GM18499 (cell line): ENCODE measurements at regions not wholly inside any gene's neighbourhood (a gene's known extent, or its start where the extent isn't known, plus 50 kb on each side); places are given as distances from the start of the nearest gene placed in this dataset.
"Not testable (repeated sequence)": the region's sequence is repeated elsewhere in the genome, so short reads cannot be mapped to it uniquely, and the experiment has no call there.

Experiments
- ATAC-seq: cut with Tn5 transposase; IDR thresholded peaks from one replicate; pipeline ENCODE4 v1.9.1; 2021; ENCODE audit warnings: moderate number of reproducible peaks; ENCODE audit not compliant: insufficient read depth, unreplicated experiment

- no peak for ATAC-seq
Observed at GRCh38 chr3:72042397-72043203, 257.7 kb upstream of the PROK2 start.

GRCh38 chr3:72041511-72041910 is 256.6 kb upstream of the PROK2 start:
- ATAC-seq: no peak

GRCh38 chr3:72041076-72041475 is 256.1 kb upstream of the PROK2 start:
- no peak for ATAC-seq

GRCh38 chr3:72039677-72040076 is 254.7 kb upstream of the PROK2 start:
- no peak for ATAC-seq

- no peak for ATAC-seq
Observed at GRCh38 chr3:72036899-72037298, 252.0 kb upstream of the PROK2 start.

- no peak for ATAC-seq
Observed at GRCh38 chr3:72035606-72036005, 250.7 kb upstream of the PROK2 start.

GRCh38 chr3:72034986-72035385 is 250.0 kb upstream of the PROK2 start:
- ATAC-seq: no peak

- no peak for ATAC-seq
Observed at GRCh38 chr3:72033666-72034428, 248.9 kb upstream of the PROK2 start.

GRCh38 chr3:72032441-72033135 is 247.6 kb upstream of the PROK2 start:
- no peak for ATAC-seq

- no peak for ATAC-seq
Observed at GRCh38 chr3:72031581-72031980, 246.6 kb upstream of the PROK2 start.

GRCh38 chr3:72030296-72030695 is 245.3 kb upstream of the PROK2 start:
- ATAC-seq: not testable (repeated sequence)

GRCh38 chr3:72028726-72029125 is 243.8 kb upstream of the PROK2 start:
- ATAC-seq: not testable (repeated sequence)

GRCh38 chr3:72028307-72028706 is 243.4 kb upstream of the PROK2 start:
- ATAC-seq: not testable (repeated sequence)

- ATAC-seq: not testable (repeated sequence)
Observed at GRCh38 chr3:72027728-72028127, 242.8 kb upstream of the PROK2 start.

- ATAC-seq: no peak
Observed at GRCh38 chr3:72022027-72022426, 237.1 kb upstream of the PROK2 start.

GRCh38 chr3:72021531-72021930 is 236.6 kb upstream of the PROK2 start:
- no peak for ATAC-seq

- no peak for ATAC-seq
Observed at GRCh38 chr3:72018343-72018984, 233.5 kb upstream of the PROK2 start.

- ATAC-seq: no peak
Observed at GRCh38 chr3:72017935-72018334, 233.0 kb upstream of the PROK2 start.

GRCh38 chr3:72017311-72017710 is 232.4 kb upstream of the PROK2 start:
- no peak for ATAC-seq

GRCh38 chr3:72015463-72015862 is 230.5 kb upstream of the PROK2 start:
- no peak for ATAC-seq

- no peak for ATAC-seq
Observed at GRCh38 chr3:72013084-72013483, 228.1 kb upstream of the PROK2 start.
